T-helper 1 cell treated with Interleukin-12 subunit alpha and Interleukin-12 subunit beta and Interleukin-4 antibody, amounts not matched to agents 30 μg/mL and 1 μg/mL, for 36 hours (primary cell): ENCODE measurements at regions not wholly inside any gene's neighbourhood (a gene's known extent, or its start where the extent isn't known, plus 50 kb on each side); places are given as distances from the start of the nearest gene placed in this dataset.
"Not testable (repeated sequence)": the region's sequence is repeated elsewhere in the genome, so short reads cannot be mapped to it uniquely, and the experiment has no call there.

Experiments
- H3K27ac Mint-ChIP-seq: one replicate; pipeline ENCODE4 v1.8.0; 2021; ENCODE audit warnings: mild to moderate bottlenecking, mixed read lengths
- H3K27me3 Mint-ChIP-seq: one replicate; pipeline ENCODE4 v1.8.0; 2021; ENCODE audit warnings: low read depth, mixed read lengths
- H3K36me3 Mint-ChIP-seq: one replicate; pipeline ENCODE4 v1.8.0; 2021; ENCODE audit warnings: low read depth, mixed read lengths
- H3K4me1 Mint-ChIP-seq: one replicate; pipeline ENCODE4 v1.8.0; 2021; ENCODE audit warnings: low read depth, mixed read lengths
- H3K4me3 Mint-ChIP-seq: one replicate; pipeline ENCODE4 v1.8.0; 2021; ENCODE audit warnings: mild to moderate bottlenecking, moderate library complexity, mixed read lengths
- H3K9me3 Mint-ChIP-seq: one replicate; pipeline ENCODE4 v1.8.0; 2021; ENCODE audit warnings: mixed read lengths

DNA sequence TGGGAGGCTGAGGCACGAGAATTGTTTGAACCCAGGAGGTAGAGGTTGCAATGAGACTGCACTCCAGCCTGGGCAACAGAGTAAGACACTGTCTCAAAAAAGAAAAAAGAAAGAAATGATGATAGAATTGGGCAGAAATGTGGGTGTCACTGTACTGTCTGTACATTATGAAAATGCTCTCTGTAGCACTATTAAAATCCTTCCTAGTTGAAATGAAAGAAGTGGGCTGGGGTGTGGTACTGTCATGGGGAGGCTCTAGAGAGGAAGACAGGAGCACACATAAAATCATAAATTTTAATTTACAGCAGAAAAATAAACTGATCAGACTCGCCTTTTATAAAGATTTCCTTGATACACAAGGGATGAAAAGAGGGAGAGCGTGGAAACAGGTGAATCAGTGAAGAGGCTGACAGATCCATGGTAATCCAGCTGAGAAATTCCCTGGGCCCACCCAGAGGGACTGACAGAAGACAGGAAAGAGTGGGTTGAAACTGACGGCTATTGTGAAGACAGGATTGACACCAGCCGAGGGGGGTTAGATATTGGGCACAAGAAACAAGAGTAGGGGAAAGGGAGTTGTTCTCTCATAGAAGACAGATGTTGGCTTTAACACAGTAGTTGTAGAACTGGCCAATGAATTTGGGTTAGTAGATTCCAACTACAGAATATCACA lies 96.4 kb upstream of the ATL2 start:
- peaks cover 20% of the 10 kb centered on the region for H3K4me1 Mint-ChIP-seq
- H3K36me3 Mint-ChIP-seq: no peaks in the 10 kb centered on the region
- H3K27me3 Mint-ChIP-seq: peaks cover 14% of the 10 kb centered on the region
- H3K9me3 Mint-ChIP-seq: no peaks in the 10 kb centered on the region
- peak overlapping the region; percentile 21 for H3K27ac Mint-ChIP-seq
- H3K4me3 Mint-ChIP-seq: peak overlapping the region; percentile 18

- H3K27me3 Mint-ChIP-seq: peaks cover 14% of the 10 kb centered on the region
- no peak overlapping the region for H3K27ac Mint-ChIP-seq
- no peak overlapping the region for H3K4me3 Mint-ChIP-seq
- peaks cover 14% of the 10 kb centered on the region for H3K4me1 Mint-ChIP-seq
- no peaks in the 10 kb centered on the region for H3K9me3 Mint-ChIP-seq
- no peaks in the 10 kb centered on the region for H3K36me3 Mint-ChIP-seq
Observed at GRCh38 chr2:38470115-38470514, 93.0 kb upstream of the ATL2 start.

DNA sequence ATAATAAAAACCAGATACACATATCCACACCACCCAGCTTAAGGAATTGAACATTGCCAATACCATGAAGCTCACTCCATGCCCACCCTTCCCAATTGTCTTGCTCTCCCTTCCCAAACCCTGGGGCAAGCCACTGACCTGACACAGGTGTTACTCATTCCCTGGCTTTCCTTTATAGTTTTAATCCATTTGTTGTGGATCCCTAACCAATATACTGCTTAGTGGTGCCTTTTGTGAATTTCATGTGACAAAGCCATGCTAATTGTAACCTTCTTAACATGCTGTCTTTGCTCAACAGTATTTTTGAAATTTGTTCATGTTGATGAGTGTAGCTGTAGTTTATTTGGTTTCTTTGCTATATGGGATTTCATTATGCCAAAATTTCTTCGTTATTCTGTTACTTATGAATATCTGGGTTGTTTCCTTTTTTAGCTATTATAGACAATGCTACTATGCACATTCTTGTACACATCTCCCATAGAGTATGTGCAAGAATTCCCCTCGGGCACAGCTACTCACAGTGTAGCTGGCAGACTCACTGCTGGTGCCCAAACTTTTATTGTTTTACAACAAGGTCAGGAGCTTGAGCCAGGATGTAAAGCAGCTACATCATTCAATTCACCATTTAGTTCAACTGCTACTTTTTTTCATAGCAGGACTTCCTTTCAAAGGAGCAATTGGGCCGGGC lies 90.8 kb upstream of the ATL2 start:
- Mint-ChIP-seq H3K36me3 (no peaks in the 10 kb centered on the region), H3K4me3 (no peak overlapping the region), H3K9me3 (no peaks in the 10 kb centered on the region), H3K4me1 (peaks cover 2% of the 10 kb centered on the region), H3K27ac (no peak overlapping the region), H3K27me3 (peaks cover 14% of the 10 kb centered on the region)

DNA sequence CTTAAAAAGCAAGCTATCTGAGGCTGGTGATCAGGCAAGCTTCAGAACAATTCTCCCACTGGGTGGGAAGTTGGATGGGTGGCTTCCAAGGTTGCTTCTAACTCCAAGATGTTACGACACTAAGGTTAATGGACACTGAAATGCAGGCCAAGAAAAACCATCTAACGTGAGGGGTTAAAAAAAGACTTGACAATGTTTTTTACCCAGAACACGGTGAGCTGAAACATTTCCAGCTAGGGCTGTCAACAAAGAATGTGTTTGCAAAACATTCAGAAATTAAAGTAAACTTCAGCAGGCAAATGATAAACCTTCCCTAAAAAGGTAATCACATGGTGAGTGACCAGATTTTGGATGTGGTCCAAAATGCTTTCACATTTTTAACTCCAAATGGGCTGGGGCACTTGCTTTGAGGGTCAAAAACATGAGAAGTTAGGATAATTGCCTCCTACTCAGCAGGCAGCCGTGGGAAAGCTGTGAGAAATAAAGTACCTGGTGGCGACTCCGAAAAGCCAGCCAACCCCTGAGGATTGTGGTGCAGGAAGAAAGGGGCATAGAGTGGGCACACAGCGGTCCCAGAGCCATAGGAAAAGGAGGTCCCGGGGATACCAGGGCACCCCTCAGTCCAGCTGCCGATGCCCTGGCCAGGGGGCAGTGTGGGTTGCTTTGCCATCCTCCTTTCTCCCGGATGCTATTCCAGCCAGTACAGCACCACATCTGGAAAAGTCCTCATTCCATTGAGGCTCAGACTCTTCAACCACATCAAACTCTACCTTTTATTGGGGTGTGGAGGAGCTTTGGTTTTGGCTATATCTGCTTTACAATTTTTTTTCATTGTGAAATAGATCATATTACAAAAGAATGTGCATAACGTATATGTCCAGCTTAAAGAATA lies 90.0 kb upstream of the ATL2 start:
- no peak overlapping the region for H3K4me3 Mint-ChIP-seq
- no peaks in the 10 kb centered on the region for H3K36me3 Mint-ChIP-seq
- H3K9me3 Mint-ChIP-seq: no peaks in the 10 kb centered on the region
- H3K4me1 Mint-ChIP-seq: peaks cover 3% of the 10 kb centered on the region
- peaks cover 13% of the 10 kb centered on the region for H3K27me3 Mint-ChIP-seq
- H3K27ac Mint-ChIP-seq: no peak overlapping the region

DNA sequence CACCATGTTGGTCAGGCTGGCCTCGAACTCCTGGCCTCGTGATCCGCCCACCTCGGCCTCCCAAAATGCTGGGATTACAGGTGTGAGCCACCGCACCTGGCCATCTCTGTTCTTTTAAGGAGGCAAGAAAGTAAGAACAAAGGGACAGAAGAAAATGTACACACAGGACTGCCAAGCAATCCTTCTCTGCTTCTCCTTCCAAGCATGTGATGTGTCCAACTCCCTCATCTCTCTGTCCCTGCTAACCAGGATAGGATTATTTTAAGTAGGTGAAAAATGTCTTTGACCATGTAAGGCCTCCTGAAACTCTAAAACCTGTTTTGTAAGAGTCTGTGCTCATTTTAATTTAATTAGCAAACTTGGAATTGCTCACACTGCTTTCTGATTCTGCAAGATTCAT lies 89.3 kb upstream of the ATL2 start:
- no peaks in the 10 kb centered on the region for H3K9me3 Mint-ChIP-seq
- no peak overlapping the region for H3K27ac Mint-ChIP-seq
- H3K36me3 Mint-ChIP-seq: no peaks in the 10 kb centered on the region
- H3K27me3 Mint-ChIP-seq: peaks cover 9% of the 10 kb centered on the region
- H3K4me3 Mint-ChIP-seq: no peak overlapping the region
- peaks cover 3% of the 10 kb centered on the region for H3K4me1 Mint-ChIP-seq

DNA sequence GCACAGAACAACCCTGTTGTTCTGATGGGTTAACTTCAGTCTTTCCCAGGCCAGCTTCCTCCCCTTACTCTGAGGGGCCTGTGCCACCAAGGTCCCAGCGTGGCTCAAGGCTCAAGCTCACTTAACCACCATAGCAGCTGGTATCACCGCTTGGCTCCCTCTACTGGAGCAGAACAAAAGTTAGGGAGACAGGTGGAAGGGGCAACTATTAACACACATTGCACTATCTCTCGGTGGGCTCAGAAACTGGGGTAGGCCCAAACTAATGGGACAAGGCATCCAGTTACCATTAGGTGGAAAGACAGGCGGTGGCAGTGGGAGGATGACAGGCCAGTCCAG lies 88.7 kb upstream of the ATL2 start:
- H3K27me3 Mint-ChIP-seq: peaks cover 3% of the 10 kb centered on the region
- no peaks in the 10 kb centered on the region for H3K36me3 Mint-ChIP-seq
- no peak overlapping the region for H3K4me3 Mint-ChIP-seq
- peaks cover 3% of the 10 kb centered on the region for H3K4me1 Mint-ChIP-seq
- H3K27ac Mint-ChIP-seq: no peak overlapping the region
- H3K9me3 Mint-ChIP-seq: no peaks in the 10 kb centered on the region

DNA sequence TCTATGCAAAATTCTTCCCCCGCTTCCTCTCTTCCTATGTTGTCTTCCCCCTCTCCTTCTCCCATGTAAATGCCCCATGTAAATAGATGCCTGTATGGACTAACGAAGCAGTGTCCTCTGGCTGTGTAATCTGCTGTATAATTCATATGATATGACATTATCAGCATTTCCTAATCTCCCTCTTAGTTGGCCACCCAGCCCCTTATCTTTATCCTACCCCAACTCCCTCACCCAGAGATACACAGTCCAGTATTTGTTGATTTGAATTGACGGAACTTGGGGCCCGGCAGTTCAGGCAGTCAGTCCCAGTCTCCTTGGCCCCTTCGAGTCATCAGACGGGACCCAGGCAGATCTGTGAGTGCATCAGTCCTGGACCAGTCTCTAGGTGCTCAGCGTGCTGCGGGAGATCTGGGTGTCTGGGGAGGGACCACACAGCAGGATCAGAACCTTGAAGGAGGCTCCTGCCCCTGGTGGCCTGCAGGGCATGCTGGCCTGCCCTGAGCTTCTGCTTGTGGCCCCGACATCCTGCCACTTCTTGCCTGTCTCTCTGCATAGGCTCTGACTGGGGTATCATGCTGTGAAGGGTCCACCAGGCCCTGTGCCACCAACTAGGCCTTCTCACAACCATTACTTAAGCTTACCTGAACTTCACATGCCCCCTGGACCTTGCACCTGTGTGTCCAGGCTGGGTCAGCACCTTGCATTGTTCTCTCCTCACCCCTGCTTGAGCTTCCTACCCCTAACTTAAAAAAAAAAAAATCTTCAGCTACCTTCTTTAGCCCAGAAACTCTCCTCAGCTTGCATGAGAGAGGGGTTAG lies 88.1 kb upstream of the ATL2 start:
- Mint-ChIP-seq H3K27me3 (no peaks in the 10 kb centered on the region), H3K4me1 (peaks cover 3% of the 10 kb centered on the region), H3K27ac (no peak overlapping the region), H3K9me3 (no peaks in the 10 kb centered on the region), H3K4me3 (no peak overlapping the region), H3K36me3 (no peaks in the 10 kb centered on the region)

GRCh38 chr2:38463752-38464151 lies 86.7 kb upstream of the ATL2 start:
- Mint-ChIP-seq H3K27ac (no peak overlapping the region), H3K36me3 (no peaks in the 10 kb centered on the region), H3K27me3 (no peaks in the 10 kb centered on the region), H3K4me1 (peaks cover 3% of the 10 kb centered on the region), H3K9me3 (no peaks in the 10 kb centered on the region), H3K4me3 (no peak overlapping the region)

DNA sequence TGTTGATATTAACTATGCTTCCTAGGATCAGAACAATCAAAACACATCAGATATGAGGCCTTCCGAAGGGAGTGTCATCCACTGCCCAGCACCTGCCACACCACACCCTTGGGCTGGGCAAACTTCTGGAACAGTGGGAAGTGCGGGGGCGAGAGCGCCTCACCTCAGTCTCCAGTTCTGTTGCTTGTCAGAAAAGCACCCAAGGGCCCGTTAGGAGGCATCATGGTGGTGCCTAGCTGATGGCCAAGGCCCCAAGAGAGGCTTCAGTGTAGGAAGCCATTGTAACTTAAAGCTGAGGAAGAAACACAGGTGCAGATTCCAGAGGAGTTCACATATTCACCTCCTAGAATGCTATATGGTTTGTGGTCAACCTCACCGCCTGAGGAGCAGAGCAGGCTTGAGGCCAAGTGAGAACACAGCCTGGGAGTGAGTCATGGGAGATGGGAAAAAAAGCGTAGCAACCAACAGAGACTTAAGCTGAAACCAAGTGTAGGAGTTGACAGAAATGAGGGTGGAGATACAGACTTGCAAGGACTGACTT lies 85.1 kb upstream of the ATL2 start:
- peaks cover 8% of the 10 kb centered on the region for H3K27me3 Mint-ChIP-seq
- H3K4me3 Mint-ChIP-seq: no peak overlapping the region
- H3K27ac Mint-ChIP-seq: no peak overlapping the region
- peaks cover 3% of the 10 kb centered on the region for H3K4me1 Mint-ChIP-seq
- H3K9me3 Mint-ChIP-seq: no peaks in the 10 kb centered on the region
- no peaks in the 10 kb centered on the region for H3K36me3 Mint-ChIP-seq

DNA sequence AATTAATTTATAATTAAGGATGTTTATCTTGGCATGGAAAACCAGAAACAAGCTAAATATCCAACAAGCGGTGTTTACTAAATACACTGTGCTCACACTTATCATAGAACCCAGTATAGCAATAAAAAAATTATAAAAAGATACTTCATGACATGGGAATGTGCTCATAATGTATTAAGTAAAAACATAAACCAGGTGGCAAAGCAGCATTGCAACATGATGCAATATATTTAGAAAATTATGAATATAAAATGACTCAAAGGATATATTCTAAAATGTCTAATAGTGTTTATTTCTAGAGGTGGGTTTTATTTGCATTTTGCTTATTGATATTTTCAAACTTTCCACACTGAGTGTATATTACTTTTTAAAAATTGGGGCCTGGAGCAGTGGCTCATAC lies 84.4 kb upstream of the ATL2 start:
- H3K4me3 Mint-ChIP-seq: no peak overlapping the region
- no peaks in the 10 kb centered on the region for H3K9me3 Mint-ChIP-seq
- H3K36me3 Mint-ChIP-seq: no peaks in the 10 kb centered on the region
- peaks cover 10% of the 10 kb centered on the region for H3K27me3 Mint-ChIP-seq
- peaks cover 3% of the 10 kb centered on the region for H3K4me1 Mint-ChIP-seq
- H3K27ac Mint-ChIP-seq: no peak overlapping the region

DNA sequence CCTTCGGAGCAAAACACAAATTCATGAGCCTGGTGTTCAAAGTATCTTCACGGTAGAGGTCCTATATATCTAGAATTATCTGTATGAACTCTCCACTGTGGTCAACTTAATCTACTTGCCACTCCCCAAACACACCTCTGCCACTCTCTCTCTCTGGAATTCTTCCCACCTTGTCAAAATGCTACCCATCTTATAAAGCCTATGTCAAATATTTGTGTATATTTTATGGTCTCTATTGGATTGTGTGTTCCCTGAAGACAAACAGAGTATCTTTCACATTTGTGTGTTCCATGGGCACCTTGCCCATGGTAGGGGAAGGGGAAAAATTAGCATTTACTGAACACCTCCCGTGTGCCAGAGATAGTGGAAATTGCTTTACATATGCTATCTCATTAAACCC lies 83.2 kb upstream of the ATL2 start:
- Mint-ChIP-seq H3K27me3 (peaks cover 10% of the 10 kb centered on the region), H3K4me1 (peaks cover 3% of the 10 kb centered on the region), H3K9me3 (no peaks in the 10 kb centered on the region)

GRCh38 chr2:38454081-38454480 lies 77.0 kb upstream of the ATL2 start:
- no peaks in the 10 kb centered on the region for H3K9me3 Mint-ChIP-seq
- H3K27me3 Mint-ChIP-seq: peaks cover 10% of the 10 kb centered on the region
- H3K36me3 Mint-ChIP-seq: no peaks in the 10 kb centered on the region
- no peak overlapping the region for H3K27ac Mint-ChIP-seq
- no peak overlapping the region for H3K4me3 Mint-ChIP-seq
- H3K4me1 Mint-ChIP-seq: no peaks in the 10 kb centered on the region

More for the DNA sequence above, 83.2 kb upstream of the ATL2 start:
- H3K27ac Mint-ChIP-seq: no peak overlapping the region
- no peak overlapping the region for H3K4me3 Mint-ChIP-seq
- no peaks in the 10 kb centered on the region for H3K36me3 Mint-ChIP-seq

- H3K27ac Mint-ChIP-seq, H3K4me3 Mint-ChIP-seq, H3K9me3 Mint-ChIP-seq: not testable (repeated sequence)
Observed at GRCh38 chr2:38451778-38452177, 74.7 kb upstream of the ATL2 start.

DNA sequence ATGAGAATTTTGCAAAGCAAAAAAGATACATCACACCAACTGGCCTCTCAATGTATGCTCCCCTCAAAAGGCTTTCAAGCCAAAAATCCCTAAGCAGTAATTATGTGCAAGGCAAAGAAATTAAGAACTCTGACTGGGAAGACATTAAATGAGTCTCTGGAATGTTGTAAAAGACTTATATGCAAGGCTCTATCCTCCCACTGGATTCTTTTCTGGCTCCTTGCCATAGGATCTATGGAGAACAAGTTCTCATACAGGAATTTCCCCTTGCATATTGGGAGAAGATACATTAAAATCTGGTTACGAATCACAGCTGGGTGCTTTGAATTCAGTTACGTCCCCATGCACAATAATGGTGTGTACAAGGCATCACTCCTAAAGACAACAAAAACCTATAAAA lies 73.4 kb upstream of the ATL2 start:
- no peaks in the 10 kb centered on the region for H3K36me3 Mint-ChIP-seq
- H3K4me3 Mint-ChIP-seq: no peak overlapping the region
- peaks cover 4% of the 10 kb centered on the region for H3K27me3 Mint-ChIP-seq
- no peaks in the 10 kb centered on the region for H3K9me3 Mint-ChIP-seq
- no peaks in the 10 kb centered on the region for H3K4me1 Mint-ChIP-seq
- no peak overlapping the region for H3K27ac Mint-ChIP-seq

More at GRCh38 chr2:38451778-38452177, 74.7 kb upstream of the ATL2 start:
- H3K4me1 Mint-ChIP-seq, H3K27me3 Mint-ChIP-seq, H3K36me3 Mint-ChIP-seq: not testable (repeated sequence)
